ENCODE measurements at regions not wholly inside any gene's neighbourhood (a gene's known extent, or its start where the extent isn't known, plus 50 kb on each side); places are given as distances from the start of the nearest gene placed in this dataset.

DNA sequence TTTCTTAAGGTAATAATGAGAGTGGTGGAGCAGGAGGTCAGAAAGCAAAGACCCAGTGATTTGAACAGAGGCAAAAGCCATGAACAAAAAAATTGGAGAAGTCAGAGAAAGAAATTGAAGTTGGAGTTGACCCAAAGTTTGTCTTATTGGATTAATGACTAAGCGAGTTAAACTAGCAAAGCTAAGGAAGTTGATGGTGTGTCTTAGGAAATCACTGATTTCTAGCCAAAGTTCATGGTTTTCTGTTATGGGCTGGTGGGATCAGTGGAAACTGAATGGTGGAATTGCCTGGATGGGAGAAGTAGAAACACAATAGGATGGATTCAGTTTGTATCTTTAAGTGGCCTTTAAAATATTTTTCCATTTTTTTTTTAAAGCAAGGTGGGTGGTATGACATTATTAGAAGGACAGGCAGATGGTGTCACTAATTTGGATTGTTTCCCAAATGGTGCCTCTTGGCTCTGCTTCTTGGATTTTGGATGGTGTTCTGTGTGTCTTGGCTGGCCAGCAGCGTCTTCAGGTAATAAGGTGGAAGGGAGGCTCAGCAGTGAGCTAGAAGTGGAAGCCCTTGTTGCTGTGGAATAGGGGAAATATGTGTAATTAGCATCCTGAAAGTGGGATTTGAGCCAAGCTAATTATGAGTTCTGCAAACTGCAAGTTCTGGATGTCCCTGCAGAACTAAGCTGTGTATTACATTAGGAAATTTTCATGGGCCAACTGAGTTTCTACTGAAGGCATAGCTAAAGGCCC, 302.9 kb downstream of the LMO7 start:
- TF ChIP-seq USF2 (IDR thresholded peaks at IDR 0.05; ENCODE audit: low read length) (no peak), EZH2 (IDR thresholded peaks at IDR 0.05; ENCODE audit: low read depth, low read length, severe bottlenecking) (no peak), POLR2A (IDR thresholded peaks at IDR 0.05; ENCODE audit: control extremely low read depth in 1 of 2, low read depth in 2 of 2, low read length in 2 of 2) (no peak), NRF1 (IDR thresholded peaks at IDR 0.05; ENCODE audit: low read depth, low read length) (no peak), CEBPB (IDR thresholded peaks at IDR 0.05; ENCODE audit: low read depth, low read length) (no peak), ZNF274 (IDR thresholded peaks at IDR 0.05; ENCODE audit: borderline replicate concordance, extremely low read depth, low read length) (no peak), EP300 (IDR thresholded peaks at IDR 0.05; ENCODE audit: borderline replicate concordance in 1 of 2, low read depth in 2 of 2, low read length in 2 of 2) (no peak)
- TF ChIP-seq, protein P1, sequence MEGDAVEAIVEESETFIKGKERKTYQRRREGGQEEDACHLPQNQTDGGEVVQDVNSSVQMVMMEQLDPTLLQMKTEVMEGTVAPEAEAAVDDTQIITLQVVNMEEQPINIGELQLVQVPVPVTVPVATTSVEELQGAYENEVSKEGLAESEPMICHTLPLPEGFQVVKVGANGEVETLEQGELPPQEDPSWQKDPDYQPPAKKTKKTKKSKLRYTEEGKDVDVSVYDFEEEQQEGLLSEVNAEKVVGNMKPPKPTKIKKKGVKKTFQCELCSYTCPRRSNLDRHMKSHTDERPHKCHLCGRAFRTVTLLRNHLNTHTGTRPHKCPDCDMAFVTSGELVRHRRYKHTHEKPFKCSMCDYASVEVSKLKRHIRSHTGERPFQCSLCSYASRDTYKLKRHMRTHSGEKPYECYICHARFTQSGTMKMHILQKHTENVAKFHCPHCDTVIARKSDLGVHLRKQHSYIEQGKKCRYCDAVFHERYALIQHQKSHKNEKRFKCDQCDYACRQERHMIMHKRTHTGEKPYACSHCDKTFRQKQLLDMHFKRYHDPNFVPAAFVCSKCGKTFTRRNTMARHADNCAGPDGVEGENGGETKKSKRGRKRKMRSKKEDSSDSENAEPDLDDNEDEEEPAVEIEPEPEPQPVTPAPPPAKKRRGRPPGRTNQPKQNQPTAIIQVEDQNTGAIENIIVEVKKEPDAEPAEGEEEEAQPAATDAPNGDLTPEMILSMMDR (IDR thresholded peaks at IDR 0.05; ENCODE audit: control extremely low read depth in 1 of 3, insufficient read depth in 1 of 3, low read depth in 1 of 3, low read length in 3 of 3) = no peak

Measured in H1 (cell line).